ENCODE measurements at regions not wholly inside any gene's neighbourhood (a gene's known extent, or its start where the extent isn't known, plus 50 kb on each side); places are given as distances from the start of the nearest gene placed in this dataset.

DNA sequence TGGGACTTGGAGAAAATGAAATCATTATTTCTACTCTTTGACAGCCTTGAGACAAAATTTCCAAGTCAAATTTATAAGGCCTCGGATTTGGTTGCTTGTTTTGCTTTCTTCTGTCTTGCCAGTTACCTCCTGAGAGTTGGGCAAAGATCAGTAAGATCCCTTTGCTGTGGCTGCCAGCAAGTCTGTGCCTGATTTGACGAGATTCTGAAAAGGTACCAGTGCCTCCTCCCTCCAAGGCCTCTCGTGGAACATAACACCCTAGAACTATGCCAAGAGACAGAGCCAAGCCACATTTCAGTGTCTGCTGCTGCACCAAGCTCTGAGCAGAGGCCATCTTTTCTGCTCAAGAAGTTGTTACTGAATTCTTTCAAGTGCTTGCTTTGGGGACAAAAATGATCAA is 61.0 kb downstream of the GTPBP8 start:
- H3K4me3 ChIP-seq = no peak overlapping the region
- intact Hi-C loops (cut with DNase I; ENCODE audit: low total_unique reads) = loop anchor here (5.0 kb wide), 1 partner anchor 231 kb away; no protein-coding TSS in a partner anchor

DNA sequence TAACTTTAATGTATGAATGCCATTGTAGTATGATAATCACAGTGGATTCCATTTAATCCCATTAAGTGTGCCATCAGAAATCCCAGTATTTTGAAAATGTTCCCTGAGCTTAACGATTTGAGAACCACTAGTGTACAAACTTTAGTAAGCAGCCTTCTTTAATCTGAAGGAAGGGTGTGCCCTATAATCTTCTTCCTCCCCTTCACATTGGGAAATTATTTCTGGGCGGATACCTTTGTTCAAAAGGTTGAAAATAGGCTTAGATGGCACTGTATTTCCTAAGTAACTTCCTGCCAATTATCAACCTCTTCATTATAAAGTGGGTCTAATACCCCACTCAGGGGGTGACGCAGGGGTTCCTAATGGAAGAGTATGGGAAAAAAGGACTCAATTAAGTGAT is 62.4 kb downstream of the GTPBP8 start:
- no peaks in the 10 kb centered on the region for H3K27me3 ChIP-seq
- no peak overlapping the region for H3K27ac ChIP-seq
- peaks cover 0 to 7% (median 5%) of the 10 kb centered on the region in 4 donors for H3K4me1 ChIP-seq
- DNase-seq = no peak
- intact Hi-C loops (cut with DNase I; ENCODE audit: low total_unique reads) = loop anchor here (5.0 kb wide), 1 partner anchor 229 kb away; no protein-coding TSS in a partner anchor
- TF ChIP-seq, protein P1, sequence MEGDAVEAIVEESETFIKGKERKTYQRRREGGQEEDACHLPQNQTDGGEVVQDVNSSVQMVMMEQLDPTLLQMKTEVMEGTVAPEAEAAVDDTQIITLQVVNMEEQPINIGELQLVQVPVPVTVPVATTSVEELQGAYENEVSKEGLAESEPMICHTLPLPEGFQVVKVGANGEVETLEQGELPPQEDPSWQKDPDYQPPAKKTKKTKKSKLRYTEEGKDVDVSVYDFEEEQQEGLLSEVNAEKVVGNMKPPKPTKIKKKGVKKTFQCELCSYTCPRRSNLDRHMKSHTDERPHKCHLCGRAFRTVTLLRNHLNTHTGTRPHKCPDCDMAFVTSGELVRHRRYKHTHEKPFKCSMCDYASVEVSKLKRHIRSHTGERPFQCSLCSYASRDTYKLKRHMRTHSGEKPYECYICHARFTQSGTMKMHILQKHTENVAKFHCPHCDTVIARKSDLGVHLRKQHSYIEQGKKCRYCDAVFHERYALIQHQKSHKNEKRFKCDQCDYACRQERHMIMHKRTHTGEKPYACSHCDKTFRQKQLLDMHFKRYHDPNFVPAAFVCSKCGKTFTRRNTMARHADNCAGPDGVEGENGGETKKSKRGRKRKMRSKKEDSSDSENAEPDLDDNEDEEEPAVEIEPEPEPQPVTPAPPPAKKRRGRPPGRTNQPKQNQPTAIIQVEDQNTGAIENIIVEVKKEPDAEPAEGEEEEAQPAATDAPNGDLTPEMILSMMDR (IDR thresholded peaks at IDR 0.05) = no peak
- no peak overlapping the region for H3K4me3 ChIP-seq
- H3K36me3 ChIP-seq = no peaks in the 10 kb centered on the region
- no peaks in the 10 kb centered on the region for H3K9me3 ChIP-seq

More for the DNA sequence above, 61.0 kb downstream of the GTPBP8 start:
- TF ChIP-seq, protein P1 (IDR thresholded peaks at IDR 0.05) = no peak
- H3K27ac ChIP-seq = peak overlapping the region in 1 of 2 donors; percentile 34
- DNase-seq = no peak
- no peaks in the 10 kb centered on the region for H3K9me3 ChIP-seq
- H3K36me3 ChIP-seq = no peaks in the 10 kb centered on the region
- H3K27me3 ChIP-seq = no peaks in the 10 kb centered on the region
- H3K4me1 ChIP-seq = peaks cover 0 to 7% (median 5%) of the 10 kb centered on the region in 4 donors

DNA sequence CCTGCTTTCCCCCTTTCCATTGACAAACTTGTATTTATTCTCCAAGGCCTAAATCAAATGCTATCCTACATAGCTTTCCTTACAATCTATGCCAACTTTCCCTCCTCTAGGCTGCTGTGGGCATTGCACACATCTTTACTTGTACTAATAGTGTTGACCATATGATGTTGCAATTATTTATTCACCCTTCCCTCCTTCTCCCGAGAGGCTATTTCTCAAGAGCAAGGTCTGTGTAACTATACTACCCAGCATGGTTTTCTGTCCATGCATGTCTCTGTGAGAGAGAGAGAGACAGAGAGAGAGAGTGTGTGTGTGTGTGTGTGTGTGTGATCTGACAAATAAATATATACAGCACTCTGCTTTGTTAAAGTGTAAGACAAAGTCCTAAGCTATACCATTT is 63.8 kb downstream of the GTPBP8 start:
- no peak for DNase-seq
- no peaks in the 10 kb centered on the region for H3K27me3 ChIP-seq
- peaks cover 0 to 7% (median 5%) of the 10 kb centered on the region in 4 donors for H3K4me1 ChIP-seq
- no peak overlapping the region for H3K4me3 ChIP-seq
- H3K36me3 ChIP-seq = no peaks in the 10 kb centered on the region
- no peak overlapping the region for H3K27ac ChIP-seq
- no peaks in the 10 kb centered on the region for H3K9me3 ChIP-seq
- intact Hi-C loops (cut with DNase I; ENCODE audit: low total_unique reads) = loop anchor here (5.0 kb wide), 1 partner anchor 228 kb away; no protein-coding TSS in a partner anchor
- TF ChIP-seq, protein P1 (IDR thresholded peaks at IDR 0.05) = no peak

- Histone ChIP-seq H3K27me3 (no peaks in the 10 kb centered on the region), H3K27ac (no peak overlapping the region), H3K9me3 (no peaks in the 10 kb centered on the region), H3K4me3 (no peak overlapping the region), H3K4me1 (peaks cover 0 to 7% (median 5%) of the 10 kb centered on the region in 4 donors), H3K36me3 (no peaks in the 10 kb centered on the region)
- intact Hi-C loops (cut with DNase I; ENCODE audit: low total_unique reads) = no loop called here
- no peak for DNase-seq
- TF ChIP-seq, protein P1 (IDR thresholded peaks at IDR 0.05) = no peak
These were observed 64.4 kb downstream of the GTPBP8 start for GRCh38 chr3:113055201-113055600.

- H3K27me3 ChIP-seq = no peaks in the 10 kb centered on the region
- peaks cover 0 to 7% (median 5%) of the 10 kb centered on the region in 4 donors for H3K4me1 ChIP-seq
- intact Hi-C loops (cut with DNase I; ENCODE audit: low total_unique reads) = no loop called here
- TF ChIP-seq, protein P1 (IDR thresholded peaks at IDR 0.05) = no peak
- H3K9me3 ChIP-seq = no peaks in the 10 kb centered on the region
- no peak overlapping the region for H3K4me3 ChIP-seq
- no peak overlapping the region for H3K27ac ChIP-seq
- no peak for DNase-seq
- no peaks in the 10 kb centered on the region for H3K36me3 ChIP-seq
These were observed 65.2 kb downstream of the GTPBP8 start for GRCh38 chr3:113055961-113056360.

DNA sequence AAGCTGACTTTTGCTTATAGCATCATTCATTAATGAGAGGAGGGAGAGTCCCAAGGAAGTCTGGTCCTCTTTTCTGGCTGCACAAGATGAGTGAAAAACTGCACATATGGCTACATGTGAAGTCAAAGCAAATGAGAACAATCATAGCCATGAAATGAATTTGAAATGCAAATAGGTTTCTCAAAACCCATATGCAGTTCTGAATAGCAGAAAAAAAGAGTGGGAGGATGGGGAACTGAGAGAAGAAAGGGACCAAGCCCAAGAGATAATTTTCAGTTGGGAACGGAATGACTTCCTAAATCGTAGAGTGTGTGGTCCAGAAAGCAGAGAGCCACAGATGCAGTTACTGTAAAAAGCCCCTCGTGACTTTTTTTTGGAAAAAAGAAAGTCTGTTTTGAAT is 66.3 kb downstream of the GTPBP8 start:
- DNase-seq = no peak
- intact Hi-C loops (cut with DNase I; ENCODE audit: low total_unique reads) = no loop called here
- H3K9me3 ChIP-seq = no peaks in the 10 kb centered on the region

More for the DNA sequence above, 66.3 kb downstream of the GTPBP8 start:
- TF ChIP-seq, protein P1 (IDR thresholded peaks at IDR 0.05) = no peak
- Histone ChIP-seq H3K36me3 (no peaks in the 10 kb centered on the region), H3K27me3 (no peaks in the 10 kb centered on the region), H3K4me1 (no peaks in the 10 kb centered on the region), H3K4me3 (no peak overlapping the region), H3K27ac (no peak overlapping the region)

All from tibial artery (tissue), 4 donors.